Heart right ventricle (tissue), 16 donors: ENCODE measurements at regions not wholly inside any gene's neighbourhood (a gene's known extent, or its start where the extent isn't known, plus 50 kb on each side); places are given as distances from the start of the nearest gene placed in this dataset.

Experiments used
- ATAC-seq, 8 donors: fragments of 200-7000 bp; cut with Tn5 transposase; one replicate each; pipeline ENCODE4 v1.9.1; 2020; ENCODE audit warnings: mild to moderate bottlenecking in 8 of 8, moderate library complexity in 8 of 8, moderate number of reproducible peaks in 1 of 8
- DNase-seq, 2 donors: peaks; one replicate each; pipeline ENCODE4 v3.0.0-alpha.2; 2020
- H3K27ac ChIP-seq, 10 donors: fragments of 200-600 bp; sonication (generic) in 2 of 10; one replicate each; pipeline versions ENCODE4 v1.5.0 to v1.8.0; 2020 to 2022; ENCODE audit warnings: mild to moderate bottlenecking in 3 of 10
- H3K27me3 ChIP-seq, 7 donors: fragments of 200-600 bp; one replicate each; pipeline ENCODE4 v1.8.0; 2021 to 2022; ENCODE audit warnings: mild to moderate bottlenecking in 2 of 7
- H3K36me3 ChIP-seq, 9 donors: fragments of 200-600 bp; sonication (generic) in 1 of 9; one replicate each; pipeline versions ENCODE4 v1.5.0 to v1.8.0; 2020 to 2022; ENCODE audit warnings: mild to moderate bottlenecking in 2 of 9
- H3K4me1 ChIP-seq, 9 donors: fragments of 200-600 bp; sonication (generic) in 1 of 9; one replicate each; pipeline versions ENCODE4 v1.5.0 to v1.8.0; 2020 to 2022; ENCODE audit warnings: mild to moderate bottlenecking in 4 of 9
- H3K4me3 ChIP-seq, 10 donors: fragments of 200-600 bp; sonication (generic) in 2 of 10; one replicate each; pipeline versions ENCODE4 v1.5.0 to v1.8.0; 2020 to 2022; ENCODE audit warnings: mild to moderate bottlenecking in 7 of 10, moderate library complexity in 2 of 10
- H3K9me3 ChIP-seq, 11 donors: fragments of 200-600 bp in 10 of 11; sonication (generic) in 2 of 11; one replicate each; pipeline versions ENCODE4 v1.5.0 to v1.8.0; 2013 to 2022; ENCODE audit warnings: mild to moderate bottlenecking in 2 of 11, control low read depth in 1 of 11, moderate library complexity in 1 of 11
- WGBS, 2 donors: extraction: QIAGEN DNeasy Blood & Tissue Kit; methylation state at CpG; one replicate each; pipeline ENCODE4 v1.1.7; 2013; ENCODE audit warnings: inconsistent platforms in 1 of 2; 5-methylcytosine and 5-hydroxymethylcytosine counted together
- intact Hi-C, 10 donors: fragments of 100-400 bp; cut with DNase I; formaldehyde crosslinking; loops; one replicate each; pipeline versions ENCODE4 v1.11.1 to v1.14.2; 2022
- TF ChIP-seq, protein P1 (sequence below), 9 donors: fragments of 200-600 bp; sonication (generic) in 2 of 9; IDR thresholded peaks; one replicate each; pipeline versions ENCODE4 v1.5.0 to v1.8.0; 2021 to 2022; ENCODE audit warnings: antibody characterized with exemption in 9 of 9, mild to moderate bottlenecking in 5 of 9, moderate library complexity in 1 of 9
- donor health status: Arrhythmogenic right ventricular cardiomyopathy.
- donor health status: ischemic (EF 13 %, LVEDD 7.1; RV severe dilation, severe dysfunction).
- donor health status: healthy with polysubstance abuse.
- donor health status: DM: no; HTN: yes; CAD: no.
- donor health status: DM: no; HTN: no; CAD: no.
- donor health status: ischemic (EF 25% LVEDD 6.9; RV normal size, moderate dysfunction).
- donor health status: ischemic (EF 25% LVEDD 5.7; RV mildly dilated, moderate dysfunction).
- donor health status: healthy.
- donor health status: DM: yes; HTN: yes; CAD: no.
- donor health status: Ischemic cardiomyopathy.
- donor health status: ischemic (EF 35%, LVEDD 5.7; RV mildly dilated, moderate dysfunction).
- donor health status: nonischemic (EF 11% LVEDD 7.7; RV severe dilation, severe dysfunction).
- donor health status: DM: yes; HTN: yes; CAD: no.
- donor health status: PGD.
- donor health status: ischemic (EF 29% LVEDD 5.4; RV normal size, mild dysfunction).
- donor health status: nonischemic (EF 23%, LVEDD 6.1; RV moderate dilation, normal function).

DNA sequence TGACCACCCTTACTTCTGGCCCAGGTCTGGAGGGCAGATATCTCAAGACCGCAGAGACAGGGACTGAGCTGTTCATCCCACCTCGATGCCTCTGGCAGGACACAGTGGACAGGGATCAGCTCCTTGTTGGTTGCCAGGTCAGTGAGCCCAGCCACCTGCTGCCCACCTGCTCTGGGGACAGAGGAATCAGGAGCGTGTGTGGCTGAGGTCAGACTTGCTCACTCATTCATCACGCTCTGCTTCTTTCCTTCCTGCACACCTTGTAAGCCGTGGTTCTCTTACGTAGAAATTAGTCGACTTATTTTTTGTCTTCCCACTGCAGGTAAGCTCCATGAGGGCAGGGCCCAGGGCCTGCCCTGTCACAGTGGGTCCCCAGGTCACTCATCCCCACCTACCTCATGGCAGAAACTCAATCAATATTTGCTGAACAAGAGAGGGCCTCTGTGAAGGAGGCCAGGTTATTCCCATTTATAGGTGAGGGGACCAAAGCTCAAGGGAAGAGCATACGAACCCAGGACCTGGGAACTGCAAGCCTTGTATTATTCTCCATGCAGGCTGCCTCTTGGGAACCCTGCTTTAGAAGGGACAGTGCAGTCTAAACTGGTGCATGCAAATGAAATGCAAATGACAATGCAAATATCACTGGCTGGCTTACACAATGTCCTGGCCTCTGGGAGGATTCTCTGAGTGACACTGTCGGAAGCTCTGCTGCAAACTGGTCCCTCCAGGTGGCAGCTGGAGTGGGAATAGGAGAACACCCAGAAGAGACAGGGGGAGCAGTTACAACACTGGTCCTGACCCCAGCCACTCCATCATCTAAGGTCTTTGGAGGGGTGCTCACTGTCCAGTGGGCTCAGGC lies 58.4 kb upstream of the PAX7 start:
- 72 to 79% methylated on average over 9 of the region's 9 CpGs for WGBS, 2 donors

DNA sequence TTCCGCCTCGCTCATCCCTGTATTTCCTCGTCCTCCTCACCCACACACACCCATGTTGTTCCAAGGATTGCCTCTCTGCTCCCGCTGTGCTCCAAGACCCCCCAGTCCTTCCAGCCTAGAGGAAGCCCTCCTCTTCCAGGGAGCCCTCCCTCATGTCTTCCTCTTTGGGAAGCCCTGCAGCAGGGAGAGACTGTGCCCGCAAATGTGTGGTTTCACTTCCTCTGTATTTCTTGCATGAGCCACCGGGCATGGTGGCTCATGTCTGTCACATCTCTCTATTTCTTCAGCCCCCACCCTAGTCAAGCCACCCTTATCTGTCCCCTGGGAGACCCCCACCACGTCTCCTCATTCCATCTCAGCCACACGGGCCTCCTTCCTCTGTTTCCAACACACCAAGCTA lies 57.5 kb upstream of the PAX7 start:
- H3K27me3 ChIP-seq: peaks cover 0 to 53% (median 31%) of the 10 kb centered on the region in 7 donors
- no peaks in the 10 kb centered on the region for H3K4me1 ChIP-seq
- no peaks in the 10 kb centered on the region for H3K36me3 ChIP-seq
- DNase-seq (no peak), ATAC-seq (no peak)
- intact Hi-C loops: loop anchor here in 3 of 10 donors (10.0 kb wide), 3 partner anchors 278 to 1078 kb away; no protein-coding TSS in a partner anchor
- TF ChIP-seq, protein P1, sequence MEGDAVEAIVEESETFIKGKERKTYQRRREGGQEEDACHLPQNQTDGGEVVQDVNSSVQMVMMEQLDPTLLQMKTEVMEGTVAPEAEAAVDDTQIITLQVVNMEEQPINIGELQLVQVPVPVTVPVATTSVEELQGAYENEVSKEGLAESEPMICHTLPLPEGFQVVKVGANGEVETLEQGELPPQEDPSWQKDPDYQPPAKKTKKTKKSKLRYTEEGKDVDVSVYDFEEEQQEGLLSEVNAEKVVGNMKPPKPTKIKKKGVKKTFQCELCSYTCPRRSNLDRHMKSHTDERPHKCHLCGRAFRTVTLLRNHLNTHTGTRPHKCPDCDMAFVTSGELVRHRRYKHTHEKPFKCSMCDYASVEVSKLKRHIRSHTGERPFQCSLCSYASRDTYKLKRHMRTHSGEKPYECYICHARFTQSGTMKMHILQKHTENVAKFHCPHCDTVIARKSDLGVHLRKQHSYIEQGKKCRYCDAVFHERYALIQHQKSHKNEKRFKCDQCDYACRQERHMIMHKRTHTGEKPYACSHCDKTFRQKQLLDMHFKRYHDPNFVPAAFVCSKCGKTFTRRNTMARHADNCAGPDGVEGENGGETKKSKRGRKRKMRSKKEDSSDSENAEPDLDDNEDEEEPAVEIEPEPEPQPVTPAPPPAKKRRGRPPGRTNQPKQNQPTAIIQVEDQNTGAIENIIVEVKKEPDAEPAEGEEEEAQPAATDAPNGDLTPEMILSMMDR (IDR thresholded peaks at IDR 0.05): no peak
- H3K4me3 ChIP-seq: no peak overlapping the region
- peaks cover 0 to 5% (median 0%) of the 10 kb centered on the region in 11 donors for H3K9me3 ChIP-seq
- H3K27ac ChIP-seq: no peak overlapping the region
- WGBS, 2 donors: 67 to 74% methylated on average over 8 of the region's 8 CpGs

More for the DNA sequence above, 58.4 kb upstream of the PAX7 start:
- TF ChIP-seq, protein P1 (IDR thresholded peaks at IDR 0.05): no peak
- no peak for DNase-seq
- no peak for ATAC-seq
- Histone ChIP-seq H3K27me3 (peaks cover 0 to 53% (median 31%) of the 10 kb centered on the region in 7 donors), H3K4me1 (no peaks in the 10 kb centered on the region), H3K27ac (no peak overlapping the region), H3K4me3 (no peak overlapping the region), H3K36me3 (no peaks in the 10 kb centered on the region), H3K9me3 (peaks cover 0 to 9% (median 0%) of the 10 kb centered on the region in 11 donors)
- intact Hi-C loops: loop anchor here in 3 of 10 donors (10.0 kb wide), 3 partner anchors 277 to 1077 kb away; no protein-coding TSS in a partner anchor

DNA sequence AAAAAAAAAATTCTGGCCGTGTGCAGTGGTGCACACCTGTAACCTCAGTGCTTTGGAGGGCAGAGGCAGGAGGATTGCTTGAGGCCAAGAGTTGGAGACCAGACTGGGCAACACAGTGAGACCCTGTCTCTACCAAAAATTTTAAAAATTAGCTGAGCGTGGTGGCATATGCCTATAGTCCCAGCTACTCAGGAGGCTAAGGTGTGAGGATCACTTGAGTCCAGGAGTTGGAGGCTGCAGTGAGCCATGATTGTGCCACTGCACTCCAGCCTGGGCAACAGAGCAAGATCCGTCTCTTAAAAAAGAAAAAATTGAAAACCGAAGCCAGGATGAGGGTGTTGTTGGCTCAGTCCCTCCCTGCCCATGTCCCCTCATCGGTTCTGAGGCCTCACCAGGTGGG lies 55.9 kb upstream of the PAX7 start:
- 70 to 77% methylated on average over 5 of the region's 5 CpGs for WGBS, 2 donors
- intact Hi-C loops: loop anchor here in 4 of 10 donors (5.0 to 10.0 kb wide), 4 partner anchors 280 to 1080 kb away; no protein-coding TSS in a partner anchor
- no peak overlapping the region for H3K4me3 ChIP-seq

DNA sequence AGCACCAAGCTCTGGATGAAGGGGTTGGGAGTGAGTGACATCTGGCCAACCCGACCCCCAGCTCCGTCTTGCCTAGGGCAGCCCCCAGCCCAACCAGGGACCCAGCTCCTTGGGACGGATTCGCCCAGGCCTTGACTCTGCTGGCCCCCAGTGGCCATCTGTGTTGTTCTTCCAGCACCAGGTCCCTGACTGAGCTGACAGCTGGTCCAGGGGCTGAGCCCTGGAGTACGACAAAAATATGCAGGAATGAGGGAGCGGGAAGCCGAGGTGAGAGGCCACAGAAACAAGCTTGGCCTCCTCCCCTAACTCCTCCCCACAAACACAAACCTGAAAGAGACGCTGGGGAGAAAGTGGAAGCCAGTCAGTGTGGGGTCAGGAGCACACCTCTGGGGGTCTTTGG lies 55.0 kb upstream of the PAX7 start:
- H3K9me3 ChIP-seq: no peaks in the 10 kb centered on the region
- H3K36me3 ChIP-seq: no peaks in the 10 kb centered on the region
- 4 to 12% methylated on average over 8 of the region's 8 CpGs for WGBS, 2 donors
- H3K27me3 ChIP-seq: peaks cover 0 to 54% (median 31%) of the 10 kb centered on the region in 7 donors
- DNase-seq (peak; percentile 38 to 75), ATAC-seq (peak in 5 of 8 donors; percentile 15 to 61 (median 55))
- no peak overlapping the region for H3K4me3 ChIP-seq
- TF ChIP-seq, protein P1 (IDR thresholded peaks at IDR 0.05): peak in 8 of 9 donors; percentile 20 to 84 (median 68)
- no peak overlapping the region for H3K27ac ChIP-seq
- intact Hi-C loops: loop anchor here in 4 of 10 donors (5.0 to 10.0 kb wide), 4 partner anchors 281 to 1081 kb away; no protein-coding TSS in a partner anchor
- H3K4me1 ChIP-seq: no peaks in the 10 kb centered on the region

More for the DNA sequence above, 55.9 kb upstream of the PAX7 start:
- Histone ChIP-seq H3K27me3 (peaks cover 0 to 53% (median 31%) of the 10 kb centered on the region in 7 donors), H3K9me3 (no peaks in the 10 kb centered on the region), H3K36me3 (no peaks in the 10 kb centered on the region), H3K4me1 (no peaks in the 10 kb centered on the region), H3K27ac (no peak overlapping the region)
- ATAC-seq (no peak), DNase-seq (no peak)
- TF ChIP-seq, protein P1 (IDR thresholded peaks at IDR 0.05): no peak
